LNCaP clone FGC (cell line): ENCODE measurements at regions not wholly inside any gene's neighbourhood (a gene's known extent, or its start where the extent isn't known, plus 50 kb on each side); places are given as distances from the start of the nearest gene placed in this dataset.

Source experiments
- DNase-seq: peaks from one replicate; pipeline ENCODE4 v3.0.0-alpha.2; 2011; ENCODE audit warnings: low read depth
- H3K4me3 ChIP-seq: 2 replicates; pipeline ENCODE4 v1.5.1; 2011; ENCODE audit warnings: mild to moderate bottlenecking, low read depth, low read length, control low read depth
- CTCF ChIP-seq: IDR thresholded peaks from 2 replicates; pipeline ENCODE4 v1.5.1; 2012; ENCODE audit warnings: mild to moderate bottlenecking; ENCODE audit not compliant: control insufficient read depth, insufficient read depth; ENCODE audit errors: extremely low read depth

GRCh38 chr7:136171233-136171632 lies 194.1 kb upstream of the MTPN start:
- no peak overlapping the region for H3K4me3 ChIP-seq
- no peak for DNase-seq
- TF ChIP-seq CTCF = no peak

GRCh38 chr7:136168821-136169220 lies 191.7 kb upstream of the MTPN start:
- DNase-seq = no peak
- H3K4me3 ChIP-seq = no peak overlapping the region
- TF ChIP-seq CTCF = no peak

GRCh38 chr7:136167991-136168390 lies 190.8 kb upstream of the MTPN start:
- no peak overlapping the region for H3K4me3 ChIP-seq
- TF ChIP-seq CTCF = no peak
- DNase-seq = no peak

- no peak overlapping the region for H3K4me3 ChIP-seq
- TF ChIP-seq CTCF = no peak
Measured at GRCh38 chr7:136166521-136166920, 189.4 kb upstream of the MTPN start.

GRCh38 chr7:136163340-136163801 lies 186.2 kb upstream of the MTPN start:
- DNase-seq = no peak
- TF ChIP-seq CTCF = no peak
- no peak overlapping the region for H3K4me3 ChIP-seq

More at GRCh38 chr7:136166521-136166920, 189.4 kb upstream of the MTPN start:
- no peak for DNase-seq

GRCh38 chr7:136150311-136150710 lies 173.2 kb upstream of the MTPN start:
- H3K4me3 ChIP-seq = no peak overlapping the region
- no peak for TF ChIP-seq CTCF
- DNase-seq = no peak

- H3K4me3 ChIP-seq = no peak overlapping the region
- DNase-seq = no peak
- no peak for TF ChIP-seq CTCF
Measured at GRCh38 chr7:136148920-136149319, 171.8 kb upstream of the MTPN start.
